CD4-positive, alpha-beta T cell (primary cell): ENCODE measurements at regions not wholly inside any gene's neighbourhood (a gene's known extent, or its start where the extent isn't known, plus 50 kb on each side); places are given as distances from the start of the nearest gene placed in this dataset.

Source experiments
- ATAC-seq: fragments of 200-7000 bp; cut with Tn5 transposase; one replicate; pipeline ENCODE4 v1.10.0; 2022; ENCODE audit warnings: mild to moderate bottlenecking; ENCODE audit not compliant: poor library complexity
- CTCF ChIA-PET: fragments of 350-600 bp; sonication (Branson Sonifier 250); formaldehyde crosslinking; loops from one replicate; lab custom pipeline; 2021; ENCODE audit warnings: antibody characterized with exemption, inconsistent platforms; lab: Charles Lee
- POLR2A ChIA-PET: fragments of 350-600 bp; sonication (Branson Sonifier 250); formaldehyde crosslinking; loops from one replicate; lab custom pipeline; 2021; ENCODE audit warnings: antibody characterized with exemption, inconsistent platforms; lab: Charles Lee
- DNase-seq, 14 experiments: peaks; one replicate each; pipeline ENCODE4 v3.0.0-alpha.2; 2013 to 2020; ENCODE audit warnings: mixed read lengths in 2 of 14
- H3K27ac ChIP-seq, 2 donors: one replicate each; pipeline versions ENCODE4 v1.5.1 to v1.7.0; 2013; ENCODE audit warnings: low read length in 2 of 2, low read depth in 1 of 2, mild to moderate bottlenecking in 1 of 2
- H3K27me3 ChIP-seq, 2 experiments: 1 replicate in 1 of 2; 2 replicates in 1 of 2; pipeline versions ENCODE4 v1.6.1 to v1.7.0; 2013; ENCODE audit warnings: low read length in 2 of 2, control low read depth in 1 of 2, mild to moderate bottlenecking in 1 of 2, moderate library complexity in 1 of 2; ENCODE audit not compliant: insufficient read depth in 2 of 2, control insufficient read depth in 1 of 2
- H3K36me3 ChIP-seq: one replicate; pipeline ENCODE4 v1.6.1; 2013; ENCODE audit warnings: low read length, control low read depth; ENCODE audit not compliant: insufficient read depth
- H3K4me1 ChIP-seq: one replicate; pipeline ENCODE4 v1.6.1; 2013; ENCODE audit warnings: low read length, control low read depth; ENCODE audit not compliant: insufficient read depth
- H3K4me3 ChIP-seq: one replicate; pipeline ENCODE4 v1.5.1; 2013; ENCODE audit warnings: mild to moderate bottlenecking, low read length, moderate library complexity
- H3K9me3 ChIP-seq, 2 experiments: 1 replicate in 1 of 2; 2 replicates in 1 of 2; pipeline versions ENCODE4 v1.6.1 to v1.7.0; 2013; ENCODE audit warnings: low read length in 2 of 2, mild to moderate bottlenecking in 2 of 2, control low read depth in 1 of 2, moderate library complexity in 1 of 2; ENCODE audit not compliant: control insufficient read depth in 1 of 2, insufficient read depth in 1 of 2
- H3K27ac Mint-ChIP-seq: one replicate; pipeline ENCODE4 v1.8.0; 2020; ENCODE audit warnings: mixed read lengths
- H3K27me3 Mint-ChIP-seq: one replicate; pipeline ENCODE4 v1.8.0; 2021; ENCODE audit warnings: mixed read lengths
- H3K36me3 Mint-ChIP-seq: one replicate; pipeline ENCODE4 v1.8.0; 2021; ENCODE audit warnings: low read depth, mixed read lengths
- H3K4me1 Mint-ChIP-seq: one replicate; pipeline ENCODE4 v1.8.0; 2021; ENCODE audit warnings: low read depth, mixed read lengths
- H3K4me3 Mint-ChIP-seq: one replicate; pipeline ENCODE4 v1.8.0; 2020; ENCODE audit warnings: mild to moderate bottlenecking, mixed read lengths
- H3K9me3 Mint-ChIP-seq: one replicate; pipeline ENCODE4 v1.8.0; 2020; ENCODE audit warnings: mixed read lengths
- CTCF ChIP-seq: fragments of 200-600 bp; IDR thresholded peaks from one replicate; pipeline ENCODE4 v1.8.0; 2022; ENCODE audit warnings: antibody characterized with exemption, mild to moderate bottlenecking
- intact Hi-C, 2 experiments: fragments of 100-400 bp; cut with DNase I in 1 of 2; cut with micrococcal nuclease in 1 of 2; formaldehyde crosslinking; loops; one replicate each; pipeline versions ENCODE4 v1.15.1 to v1.9.0; 2023 to 2025; cut with DNase I, micrococcal nuclease

GRCh38 chr7:378041-378420 lies 88.1 kb downstream of the FOXL3 start:
- ChIA-PET CTCF (no interaction called here), POLR2A (no interaction called here)
- Mint-ChIP-seq H3K36me3 (no peaks in the 10 kb centered on the region), H3K9me3 (no peaks in the 10 kb centered on the region), H3K4me3 (no peak overlapping the region), H3K4me1 (peaks cover 26% of the 10 kb centered on the region), H3K27me3 (no peaks in the 10 kb centered on the region), H3K27ac (no peak overlapping the region)
- no peak overlapping the region for H3K27ac ChIP-seq
- ATAC-seq (no peak), DNase-seq (peak in 2 of 14 experiments; percentile 3 to 5)
- intact Hi-C loops, result no loop called here
- no peaks in the 10 kb centered on the region for H3K36me3 ChIP-seq
- H3K4me1 ChIP-seq, result peaks cover 34% of the 10 kb centered on the region
- no peak for TF ChIP-seq CTCF
- H3K27me3 ChIP-seq, result no peaks in the 10 kb centered on the region
- H3K4me3 ChIP-seq, result no peak overlapping the region
- H3K9me3 ChIP-seq, result no peaks in the 10 kb centered on the region

GRCh38 chr7:378551-379455 lies 88.8 kb downstream of the FOXL3 start:
- POLR2A ChIA-PET, result no interaction called here
- H3K4me1 ChIP-seq, result peaks cover 34% of the 10 kb centered on the region
- H3K27ac ChIP-seq, result no peak overlapping the region
- CTCF ChIA-PET, result no interaction called here
- Mint-ChIP-seq H3K36me3 (no peaks in the 10 kb centered on the region), H3K4me1 (peaks cover 30% of the 10 kb centered on the region), H3K9me3 (peaks cover 1% of the 10 kb centered on the region), H3K27me3 (no peaks in the 10 kb centered on the region), H3K4me3 (no peak overlapping the region), H3K27ac (no peak overlapping the region)
- H3K9me3 ChIP-seq, result peaks cover 0 to 5% of the 10 kb centered on the region in 2 experiments
- ATAC-seq (no peak), DNase-seq (peak in 3 of 14 experiments; percentile 5 to 30 (median 23))
- no peaks in the 10 kb centered on the region for H3K36me3 ChIP-seq
- no peak overlapping the region for H3K4me3 ChIP-seq
- no peaks in the 10 kb centered on the region for H3K27me3 ChIP-seq
- TF ChIP-seq CTCF, result no peak
- intact Hi-C loops, result no loop called here

GRCh38 chr7:379456-380138 lies 89.6 kb downstream of the FOXL3 start:
- Mint-ChIP-seq H3K9me3 (peaks cover 8% of the 10 kb centered on the region), H3K27ac (peak overlapping the region; percentile 58), H3K27me3 (no peaks in the 10 kb centered on the region), H3K36me3 (no peaks in the 10 kb centered on the region), H3K4me3 (peak overlapping the region; percentile 70), H3K4me1 (peaks cover 30% of the 10 kb centered on the region)
- DNase-seq, result peak in 2 of 14 experiments; percentile 4 to 31
- no peak overlapping the region for H3K27ac ChIP-seq
- no peaks in the 10 kb centered on the region for H3K27me3 ChIP-seq
- peak overlapping the region; percentile 37 for H3K4me3 ChIP-seq
- no peak for ATAC-seq
- H3K9me3 ChIP-seq, result peaks cover 0 to 13% of the 10 kb centered on the region in 2 experiments
- TF ChIP-seq CTCF, result no peak
- H3K36me3 ChIP-seq, result no peaks in the 10 kb centered on the region
- H3K4me1 ChIP-seq, result peaks cover 34% of the 10 kb centered on the region
- intact Hi-C loops, result no loop called here
- POLR2A ChIA-PET, result interaction anchor here (1.3 kb wide), 1 partner anchor 14 kb away, joined by 6 read pairs; no protein-coding TSS in a partner anchor
- CTCF ChIA-PET, result no interaction called here
